ENCODE measurements at regions not wholly inside any gene's neighbourhood (a gene's known extent, or its start where the extent isn't known, plus 50 kb on each side); places are given as distances from the start of the nearest gene placed in this dataset.

GRCh38 chr10:53013201-53013810 lies 240.7 kb upstream of the MBL2 start:
- TF ChIP-seq CTCF (IDR thresholded peaks at IDR 0.05 in 8 of 11, conservative IDR thresholded peaks at IDR 0.05 in 3 of 11): no peak
- no peak for TF ChIP-seq POLR2A (IDR thresholded peaks at IDR 0.05)
